Central memory CD8-positive, alpha-beta T cell (primary cell): ENCODE measurements at regions not wholly inside any gene's neighbourhood (a gene's known extent, or its start where the extent isn't known, plus 50 kb on each side); places are given as distances from the start of the nearest gene placed in this dataset.
"Not testable (repeated sequence)": the region's sequence is repeated elsewhere in the genome, so short reads cannot be mapped to it uniquely, and the experiment has no call there.

Experiments
- ATAC-seq: fragments of 150-1000 bp; cut with Tn5 transposase; replicated peaks from 2 replicates; pipeline ENCODE4 v1.10.0; 2022; ENCODE audit warnings: mild to moderate bottlenecking, moderate FRiP score, moderate number of reproducible peaks; ENCODE audit not compliant: poor library complexity, severe bottlenecking; ENCODE audit errors: extremely low read depth
- DNase-seq, 2 donors: peaks; one replicate each; pipeline ENCODE4 v3.0.0; 2021; ENCODE audit warnings: low spot score in 2 of 2
- H3K27ac Mint-ChIP-seq: one replicate; pipeline ENCODE4 v1.8.0; 2022; ENCODE audit warnings: low read depth, mild to moderate bottlenecking, moderate library complexity, mixed read lengths
- H3K27me3 Mint-ChIP-seq: one replicate; pipeline ENCODE4 v1.8.0; 2022; ENCODE audit warnings: mixed read lengths
- H3K36me3 Mint-ChIP-seq: one replicate; pipeline ENCODE4 v1.8.0; 2022; ENCODE audit warnings: mild to moderate bottlenecking, moderate library complexity, mixed read lengths; ENCODE audit not compliant: insufficient read depth
- H3K4me1 Mint-ChIP-seq: one replicate; pipeline ENCODE4 v1.8.0; 2022; ENCODE audit warnings: mixed read lengths
- H3K4me3 Mint-ChIP-seq: one replicate; pipeline ENCODE4 v1.8.0; 2022; ENCODE audit warnings: mild to moderate bottlenecking, moderate library complexity, mixed read lengths
- H3K9me3 Mint-ChIP-seq: one replicate; pipeline ENCODE4 v1.8.0; 2022; ENCODE audit warnings: mixed read lengths

GRCh38 chr9:85487872-85488271 is 253.9 kb downstream of the AGTPBP1 start:
- H3K9me3 Mint-ChIP-seq, result no peaks in the 10 kb centered on the region
- ATAC-seq (no peak), DNase-seq (no peak)
- H3K36me3 Mint-ChIP-seq, result no peaks in the 10 kb centered on the region
- no peaks in the 10 kb centered on the region for H3K4me1 Mint-ChIP-seq
- peaks cover 57% of the 10 kb centered on the region for H3K27me3 Mint-ChIP-seq
- no peak overlapping the region for H3K4me3 Mint-ChIP-seq
- no peak overlapping the region for H3K27ac Mint-ChIP-seq

- ATAC-seq, result no peak
- DNase-seq, result no peak
- Mint-ChIP-seq H3K36me3 (no peaks in the 10 kb centered on the region), H3K4me3 (no peak overlapping the region), H3K9me3 (no peaks in the 10 kb centered on the region), H3K27ac (no peak overlapping the region), H3K27me3 (peaks cover 62% of the 10 kb centered on the region), H3K4me1 (no peaks in the 10 kb centered on the region)
Measured at GRCh38 chr9:85484235-85484634, 257.5 kb downstream of the AGTPBP1 start.

GRCh38 chr9:85483208-85483607 is 258.5 kb downstream of the AGTPBP1 start:
- Mint-ChIP-seq H3K9me3 (no peaks in the 10 kb centered on the region), H3K4me1 (no peaks in the 10 kb centered on the region), H3K27me3 (peaks cover 57% of the 10 kb centered on the region), H3K27ac (no peak overlapping the region), H3K4me3 (no peak overlapping the region), H3K36me3 (no peaks in the 10 kb centered on the region)
- ATAC-seq (no peak), DNase-seq (no peak)

- no peak overlapping the region for H3K4me3 Mint-ChIP-seq
- ATAC-seq (no peak), DNase-seq (no peak)
- H3K4me1 Mint-ChIP-seq, result no peaks in the 10 kb centered on the region
- peaks cover 52% of the 10 kb centered on the region for H3K27me3 Mint-ChIP-seq
- H3K36me3 Mint-ChIP-seq, result no peaks in the 10 kb centered on the region
- no peaks in the 10 kb centered on the region for H3K9me3 Mint-ChIP-seq
- H3K27ac Mint-ChIP-seq, result no peak overlapping the region
Measured at GRCh38 chr9:85479305-85479704, 262.4 kb downstream of the AGTPBP1 start.

GRCh38 chr9:85478847-85479246 is 262.9 kb downstream of the AGTPBP1 start:
- Mint-ChIP-seq H3K36me3 (no peaks in the 10 kb centered on the region), H3K4me3 (no peak overlapping the region), H3K4me1 (no peaks in the 10 kb centered on the region), H3K9me3 (no peaks in the 10 kb centered on the region), H3K27me3 (peaks cover 47% of the 10 kb centered on the region), H3K27ac (no peak overlapping the region)
- DNase-seq (no peak), ATAC-seq (no peak)

GRCh38 chr9:85474896-85475295 is 266.9 kb downstream of the AGTPBP1 start:
- not testable (repeated sequence) for H3K36me3 Mint-ChIP-seq, DNase-seq, ATAC-seq, H3K9me3 Mint-ChIP-seq, H3K27ac Mint-ChIP-seq, H3K4me1 Mint-ChIP-seq, H3K4me3 Mint-ChIP-seq
- H3K27me3 Mint-ChIP-seq, result peaks cover 20% of the 10 kb centered on the region

- no peak overlapping the region for H3K4me3 Mint-ChIP-seq
- no peak overlapping the region for H3K27ac Mint-ChIP-seq
- H3K4me1 Mint-ChIP-seq, result no peaks in the 10 kb centered on the region
- DNase-seq, result no peak
- ATAC-seq, result no peak
- H3K36me3 Mint-ChIP-seq, result no peaks in the 10 kb centered on the region
- no peaks in the 10 kb centered on the region for H3K9me3 Mint-ChIP-seq
- peaks cover 13% of the 10 kb centered on the region for H3K27me3 Mint-ChIP-seq
Measured at GRCh38 chr9:85471791-85472190, 270.0 kb downstream of the AGTPBP1 start.

- no peak for ATAC-seq
- Mint-ChIP-seq H3K27ac (no peak overlapping the region), H3K9me3 (no peaks in the 10 kb centered on the region), H3K4me1 (no peaks in the 10 kb centered on the region), H3K36me3 (no peaks in the 10 kb centered on the region), H3K4me3 (no peak overlapping the region), H3K27me3 (peaks cover 36% of the 10 kb centered on the region)
- DNase-seq, result no peak
Measured at GRCh38 chr9:85469041-85469440, 272.7 kb downstream of the AGTPBP1 start.

- Mint-ChIP-seq H3K4me3 (no peak overlapping the region), H3K27ac (no peak overlapping the region), H3K36me3 (no peaks in the 10 kb centered on the region), H3K27me3 (peaks cover 34% of the 10 kb centered on the region), H3K9me3 (no peaks in the 10 kb centered on the region), H3K4me1 (no peaks in the 10 kb centered on the region)
- DNase-seq (no peak), ATAC-seq (no peak)
Measured at GRCh38 chr9:85466834-85467233, 274.9 kb downstream of the AGTPBP1 start.

- not testable (repeated sequence) for H3K9me3 Mint-ChIP-seq, DNase-seq, H3K36me3 Mint-ChIP-seq, ATAC-seq, H3K4me1 Mint-ChIP-seq, H3K4me3 Mint-ChIP-seq, H3K27ac Mint-ChIP-seq
- peaks cover 32% of the 10 kb centered on the region for H3K27me3 Mint-ChIP-seq
Measured at GRCh38 chr9:85458114-85458864, 283.5 kb downstream of the AGTPBP1 start.

GRCh38 chr9:85453850-85454249 is 287.9 kb downstream of the AGTPBP1 start:
- Mint-ChIP-seq H3K27me3 (peaks cover 55% of the 10 kb centered on the region), H3K9me3 (no peaks in the 10 kb centered on the region), H3K36me3 (no peaks in the 10 kb centered on the region), H3K4me1 (no peaks in the 10 kb centered on the region), H3K4me3 (no peak overlapping the region), H3K27ac (no peak overlapping the region)
- no peak for DNase-seq
- ATAC-seq, result no peak

GRCh38 chr9:85452841-85453240 is 288.9 kb downstream of the AGTPBP1 start:
- Mint-ChIP-seq H3K9me3 (no peaks in the 10 kb centered on the region), H3K36me3 (no peaks in the 10 kb centered on the region), H3K27ac (no peak overlapping the region), H3K27me3 (peaks cover 53% of the 10 kb centered on the region), H3K4me1 (no peaks in the 10 kb centered on the region), H3K4me3 (no peak overlapping the region)
- no peak for ATAC-seq
- DNase-seq, result no peak

GRCh38 chr9:85451680-85452079 is 290.1 kb downstream of the AGTPBP1 start:
- no peaks in the 10 kb centered on the region for H3K36me3 Mint-ChIP-seq
- H3K27me3 Mint-ChIP-seq, result peaks cover 50% of the 10 kb centered on the region

More at GRCh38 chr9:85451680-85452079, 290.1 kb downstream of the AGTPBP1 start:
- no peak overlapping the region for H3K27ac Mint-ChIP-seq
- no peak overlapping the region for H3K4me3 Mint-ChIP-seq
- ATAC-seq, result no peak
- no peak for DNase-seq
- peaks cover under 1% of the 10 kb centered on the region for H3K9me3 Mint-ChIP-seq
- H3K4me1 Mint-ChIP-seq, result no peaks in the 10 kb centered on the region
